ENCODE measurements at regions not wholly inside any gene's neighbourhood (a gene's known extent, or its start where the extent isn't known, plus 50 kb on each side); places are given as distances from the start of the nearest gene placed in this dataset.

- in situ Hi-C loops (cut with HindIII; ENCODE audit: low pct_unique_long_range_greater_than_20kb, low sequenced_read_pairs): no loop called here
- intact Hi-C loops (cut with micrococcal nuclease; ENCODE audit: unreplicated experiment): no loop called here
- BruUV-seq (replicated peaks): no TSS peak
- Histone ChIP-seq H3K4me3 (ENCODE audit: low read depth in 2 of 2, low read length in 2 of 2) (no peak overlapping the region), H3K9me3 (ENCODE audit: control insufficient read depth, insufficient read depth, low read depth, low read length) (no peaks in the 10 kb centered on the region), H3K27ac (ENCODE audit: low read length) (no peak overlapping the region), H3K4me1 (ENCODE audit: control insufficient read depth, insufficient read depth, low read length) (no peaks in the 10 kb centered on the region), H3K27me3 (ENCODE audit: control insufficient read depth, insufficient read depth, low read length) (no peaks in the 10 kb centered on the region; the same call in 1 of the 2 replicates), H3K36me3 (ENCODE audit: control insufficient read depth, insufficient read depth, low read length) (no peaks in the 10 kb centered on the region)
- CTCF ChIA-PET: no interaction called here
- ATAC-seq (no peak), DNase-seq (ENCODE audit: low read depth, low spot score) (no peak)
- POLR2A ChIA-PET: no interaction called here
- TF ChIP-seq TCF7L2 (IDR thresholded peaks at IDR 0.05; ENCODE audit: low read depth, low read length) (no peak), SIN3A (IDR thresholded peaks at IDR 0.05; ENCODE audit: borderline replicate concordance, insufficient read depth, low read depth, low read length) (no peak), POLR2AphosphoS5 (IDR thresholded peaks at IDR 0.05; ENCODE audit: low read depth, low read length) (no peak), CTCF (IDR thresholded peaks at IDR 0.05) (no peak)
- TF ChIP-seq, protein P1, sequence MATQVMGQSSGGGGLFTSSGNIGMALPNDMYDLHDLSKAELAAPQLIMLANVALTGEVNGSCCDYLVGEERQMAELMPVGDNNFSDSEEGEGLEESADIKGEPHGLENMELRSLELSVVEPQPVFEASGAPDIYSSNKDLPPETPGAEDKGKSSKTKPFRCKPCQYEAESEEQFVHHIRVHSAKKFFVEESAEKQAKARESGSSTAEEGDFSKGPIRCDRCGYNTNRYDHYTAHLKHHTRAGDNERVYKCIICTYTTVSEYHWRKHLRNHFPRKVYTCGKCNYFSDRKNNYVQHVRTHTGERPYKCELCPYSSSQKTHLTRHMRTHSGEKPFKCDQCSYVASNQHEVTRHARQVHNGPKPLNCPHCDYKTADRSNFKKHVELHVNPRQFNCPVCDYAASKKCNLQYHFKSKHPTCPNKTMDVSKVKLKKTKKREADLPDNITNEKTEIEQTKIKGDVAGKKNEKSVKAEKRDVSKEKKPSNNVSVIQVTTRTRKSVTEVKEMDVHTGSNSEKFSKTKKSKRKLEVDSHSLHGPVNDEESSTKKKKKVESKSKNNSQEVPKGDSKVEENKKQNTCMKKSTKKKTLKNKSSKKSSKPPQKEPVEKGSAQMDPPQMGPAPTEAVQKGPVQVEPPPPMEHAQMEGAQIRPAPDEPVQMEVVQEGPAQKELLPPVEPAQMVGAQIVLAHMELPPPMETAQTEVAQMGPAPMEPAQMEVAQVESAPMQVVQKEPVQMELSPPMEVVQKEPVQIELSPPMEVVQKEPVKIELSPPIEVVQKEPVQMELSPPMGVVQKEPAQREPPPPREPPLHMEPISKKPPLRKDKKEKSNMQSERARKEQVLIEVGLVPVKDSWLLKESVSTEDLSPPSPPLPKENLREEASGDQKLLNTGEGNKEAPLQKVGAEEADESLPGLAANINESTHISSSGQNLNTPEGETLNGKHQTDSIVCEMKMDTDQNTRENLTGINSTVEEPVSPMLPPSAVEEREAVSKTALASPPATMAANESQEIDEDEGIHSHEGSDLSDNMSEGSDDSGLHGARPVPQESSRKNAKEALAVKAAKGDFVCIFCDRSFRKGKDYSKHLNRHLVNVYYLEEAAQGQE (IDR thresholded peaks at IDR 0.05; ENCODE audit: insufficient read depth in 1 of 2, low read depth in 2 of 2, low read length in 1 of 2): no peak
These were observed 90.1 kb upstream of the NEURL1B start for GRCh38 chr5:172550996-172551395.

- H3K27ac ChIP-seq (ENCODE audit: low read length): no peak overlapping the region
- intact Hi-C loops (cut with micrococcal nuclease; ENCODE audit: unreplicated experiment) (no loop called here), in situ Hi-C loops (cut with HindIII; ENCODE audit: low pct_unique_long_range_greater_than_20kb, low sequenced_read_pairs) (no loop called here)
- H3K9me3 ChIP-seq (ENCODE audit: control insufficient read depth, insufficient read depth, low read depth, low read length): no peaks in the 10 kb centered on the region
- DNase-seq (ENCODE audit: low read depth, low spot score) (no peak), ATAC-seq (no peak)
- H3K4me1 ChIP-seq (ENCODE audit: control insufficient read depth, insufficient read depth, low read length): no peaks in the 10 kb centered on the region
- no peak overlapping the region for H3K4me3 ChIP-seq (ENCODE audit: low read depth in 2 of 2, low read length in 2 of 2)
- no peaks in the 10 kb centered on the region for H3K36me3 ChIP-seq (ENCODE audit: control insufficient read depth, insufficient read depth, low read length)
- ChIA-PET CTCF (no interaction called here), POLR2A (no interaction called here)
- TF ChIP-seq, protein P1 (IDR thresholded peaks at IDR 0.05; ENCODE audit: insufficient read depth in 1 of 2, low read depth in 2 of 2, low read length in 1 of 2): no peak
- TF ChIP-seq TCF7L2 (IDR thresholded peaks at IDR 0.05; ENCODE audit: low read depth, low read length) (no peak), SIN3A (IDR thresholded peaks at IDR 0.05; ENCODE audit: borderline replicate concordance, insufficient read depth, low read depth, low read length) (no peak), POLR2AphosphoS5 (IDR thresholded peaks at IDR 0.05; ENCODE audit: low read depth, low read length) (no peak), CTCF (IDR thresholded peaks at IDR 0.05) (no peak)
- H3K27me3 ChIP-seq (ENCODE audit: control insufficient read depth, insufficient read depth, low read length): no peaks in the 10 kb centered on the region; the same call in 1 of the 2 replicates
- BruUV-seq (replicated peaks): no TSS peak
These were observed 90.8 kb upstream of the NEURL1B start for GRCh38 chr5:172550096-172550765.

Measured in Panc1 (cell line).